ENCODE measurements at regions not wholly inside any gene's neighbourhood (a gene's known extent, or its start where the extent isn't known, plus 50 kb on each side); places are given as distances from the start of the nearest gene placed in this dataset.

DNA sequence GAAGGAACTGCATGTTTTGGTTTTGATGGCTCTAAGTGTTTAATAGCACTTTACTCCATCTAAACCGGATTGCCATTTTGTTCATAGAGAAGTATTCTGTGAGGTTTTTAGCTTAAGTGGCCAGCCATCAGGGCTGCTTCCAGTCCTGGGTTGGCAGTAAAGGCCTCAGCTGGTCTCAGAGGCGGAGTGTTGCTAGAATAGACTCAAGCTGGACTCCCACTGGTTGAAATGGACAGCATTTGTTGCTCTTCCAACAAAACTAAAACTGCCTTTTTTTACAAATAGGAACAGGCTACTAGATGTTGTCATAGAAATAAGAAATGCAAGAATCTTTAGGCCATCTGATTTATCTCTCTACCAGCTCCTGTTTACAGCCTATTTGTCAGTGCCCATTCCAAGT, 126.4 kb downstream of the MAIP1 start:
- Histone ChIP-seq H3K79me2 (ENCODE audit: control insufficient read depth, low read length) (no peaks in the 10 kb centered on the region), H3K4me2 (ENCODE audit: low read length) (no peak overlapping the region), H3K4me1 (ENCODE audit: control insufficient read depth, low read length) (no peaks in the 10 kb centered on the region), H4K20me1 (ENCODE audit: control insufficient read depth, insufficient read depth, low read depth, low read length) (no peaks in the 10 kb centered on the region), H3K27me3 (ENCODE audit: control insufficient read depth, low read length) (no peaks in the 10 kb centered on the region), H3K9me2 (replicated peaks; ENCODE audit: control insufficient read depth, low read length) (no peaks in the 10 kb centered on the region), H3K9me3 (ENCODE audit: control insufficient read depth, insufficient read depth, low read length) (no peaks in the 10 kb centered on the region), H3K27ac (ENCODE audit: low read depth, low read length) (no peak overlapping the region), H3K4me3 (ENCODE audit: low read length) (no peak overlapping the region), H3F3A (ENCODE audit: control insufficient read depth, insufficient read depth) (no peaks in the 10 kb centered on the region), H3K36me3 (ENCODE audit: control insufficient read depth, low read length) (no peaks in the 10 kb centered on the region)
- TF ChIP-seq, protein P1, sequence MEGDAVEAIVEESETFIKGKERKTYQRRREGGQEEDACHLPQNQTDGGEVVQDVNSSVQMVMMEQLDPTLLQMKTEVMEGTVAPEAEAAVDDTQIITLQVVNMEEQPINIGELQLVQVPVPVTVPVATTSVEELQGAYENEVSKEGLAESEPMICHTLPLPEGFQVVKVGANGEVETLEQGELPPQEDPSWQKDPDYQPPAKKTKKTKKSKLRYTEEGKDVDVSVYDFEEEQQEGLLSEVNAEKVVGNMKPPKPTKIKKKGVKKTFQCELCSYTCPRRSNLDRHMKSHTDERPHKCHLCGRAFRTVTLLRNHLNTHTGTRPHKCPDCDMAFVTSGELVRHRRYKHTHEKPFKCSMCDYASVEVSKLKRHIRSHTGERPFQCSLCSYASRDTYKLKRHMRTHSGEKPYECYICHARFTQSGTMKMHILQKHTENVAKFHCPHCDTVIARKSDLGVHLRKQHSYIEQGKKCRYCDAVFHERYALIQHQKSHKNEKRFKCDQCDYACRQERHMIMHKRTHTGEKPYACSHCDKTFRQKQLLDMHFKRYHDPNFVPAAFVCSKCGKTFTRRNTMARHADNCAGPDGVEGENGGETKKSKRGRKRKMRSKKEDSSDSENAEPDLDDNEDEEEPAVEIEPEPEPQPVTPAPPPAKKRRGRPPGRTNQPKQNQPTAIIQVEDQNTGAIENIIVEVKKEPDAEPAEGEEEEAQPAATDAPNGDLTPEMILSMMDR (IDR thresholded peaks at IDR 0.05; ENCODE audit: low read depth, low read length, poor library complexity, severe bottlenecking) = no peak
- no peak for TF ChIP-seq EZH2phosphoT487 (IDR thresholded peaks at IDR 0.05; ENCODE audit: borderline replicate concordance, low read length)

DNA sequence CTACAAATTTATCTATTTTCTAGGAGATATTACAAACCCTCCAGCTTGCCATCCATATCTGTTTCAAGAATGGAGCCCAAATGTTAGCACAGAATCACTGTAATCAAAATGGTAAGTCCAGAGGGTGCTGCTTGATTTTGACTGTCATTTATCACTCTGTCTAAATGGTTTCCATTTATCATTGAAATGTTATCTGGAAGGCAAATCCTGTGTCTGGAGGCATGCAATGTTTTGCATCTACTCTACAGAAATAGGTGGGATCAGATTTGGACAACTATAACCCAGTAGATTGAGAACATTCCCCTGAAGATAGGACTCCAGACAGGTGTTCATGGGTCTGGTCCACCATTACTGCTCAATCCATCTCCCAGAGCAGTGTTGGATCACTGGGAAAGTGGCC, 128.7 kb downstream of the MAIP1 start:
- Histone ChIP-seq H3K4me3 (ENCODE audit: low read length) (no peak overlapping the region), H3K27me3 (ENCODE audit: control insufficient read depth, low read length) (no peaks in the 10 kb centered on the region), H3K9me2 (replicated peaks; ENCODE audit: control insufficient read depth, low read length) (no peaks in the 10 kb centered on the region), H3K4me1 (ENCODE audit: control insufficient read depth, low read length) (no peaks in the 10 kb centered on the region), H3K4me2 (ENCODE audit: low read length) (no peak overlapping the region), H3K36me3 (ENCODE audit: control insufficient read depth, low read length) (no peaks in the 10 kb centered on the region), H3K9me3 (ENCODE audit: control insufficient read depth, insufficient read depth, low read length) (no peaks in the 10 kb centered on the region), H4K20me1 (ENCODE audit: control insufficient read depth, insufficient read depth, low read depth, low read length) (no peaks in the 10 kb centered on the region), H3F3A (ENCODE audit: control insufficient read depth, insufficient read depth) (no peaks in the 10 kb centered on the region), H3K27ac (ENCODE audit: low read depth, low read length) (no peak overlapping the region), H3K79me2 (ENCODE audit: control insufficient read depth, low read length) (no peaks in the 10 kb centered on the region)
- TF ChIP-seq, protein P1 (IDR thresholded peaks at IDR 0.05; ENCODE audit: low read depth, low read length, poor library complexity, severe bottlenecking) = no peak
- TF ChIP-seq EZH2phosphoT487 (IDR thresholded peaks at IDR 0.05; ENCODE audit: borderline replicate concordance, low read length) = no peak

DNA sequence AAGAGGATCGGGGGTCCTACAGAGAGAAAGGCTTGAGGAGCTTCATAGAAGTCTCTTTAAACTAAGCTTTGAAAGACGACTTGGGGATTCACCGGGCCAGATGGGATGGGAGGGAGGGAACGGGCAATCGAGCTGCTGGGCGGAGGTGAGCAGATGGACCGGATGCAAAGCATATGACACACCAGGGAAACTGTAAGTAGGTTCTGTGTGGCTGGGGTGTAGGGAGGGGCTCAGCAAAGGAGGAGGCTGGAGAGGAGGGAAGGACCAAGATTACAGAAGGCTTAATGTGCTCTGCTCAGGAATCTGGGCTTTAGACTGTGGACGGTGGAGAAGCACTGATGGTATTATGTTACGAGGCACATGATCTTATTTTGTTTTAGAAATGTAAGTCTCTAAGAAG, 131.5 kb downstream of the MAIP1 start:
- H3K79me2 ChIP-seq (ENCODE audit: control insufficient read depth, low read length) = no peaks in the 10 kb centered on the region
- TF ChIP-seq, protein P1 (IDR thresholded peaks at IDR 0.05; ENCODE audit: low read depth, low read length, poor library complexity, severe bottlenecking) = no peak
- no peak for TF ChIP-seq EZH2phosphoT487 (IDR thresholded peaks at IDR 0.05; ENCODE audit: borderline replicate concordance, low read length)
- H3F3A ChIP-seq (ENCODE audit: control insufficient read depth, insufficient read depth) = no peaks in the 10 kb centered on the region
- H3K9me2 ChIP-seq (replicated peaks; ENCODE audit: control insufficient read depth, low read length) = no peaks in the 10 kb centered on the region
- no peak overlapping the region for H3K4me2 ChIP-seq (ENCODE audit: low read length)
- no peaks in the 10 kb centered on the region for H3K4me1 ChIP-seq (ENCODE audit: control insufficient read depth, low read length)
- H4K20me1 ChIP-seq (ENCODE audit: control insufficient read depth, insufficient read depth, low read depth, low read length) = no peaks in the 10 kb centered on the region
- H3K27ac ChIP-seq (ENCODE audit: low read depth, low read length) = no peak overlapping the region
- H3K27me3 ChIP-seq (ENCODE audit: control insufficient read depth, low read length) = no peaks in the 10 kb centered on the region
- no peaks in the 10 kb centered on the region for H3K36me3 ChIP-seq (ENCODE audit: control insufficient read depth, low read length)
- no peak overlapping the region for H3K4me3 ChIP-seq (ENCODE audit: low read length)
- no peaks in the 10 kb centered on the region for H3K9me3 ChIP-seq (ENCODE audit: control insufficient read depth, insufficient read depth, low read length)

DNA sequence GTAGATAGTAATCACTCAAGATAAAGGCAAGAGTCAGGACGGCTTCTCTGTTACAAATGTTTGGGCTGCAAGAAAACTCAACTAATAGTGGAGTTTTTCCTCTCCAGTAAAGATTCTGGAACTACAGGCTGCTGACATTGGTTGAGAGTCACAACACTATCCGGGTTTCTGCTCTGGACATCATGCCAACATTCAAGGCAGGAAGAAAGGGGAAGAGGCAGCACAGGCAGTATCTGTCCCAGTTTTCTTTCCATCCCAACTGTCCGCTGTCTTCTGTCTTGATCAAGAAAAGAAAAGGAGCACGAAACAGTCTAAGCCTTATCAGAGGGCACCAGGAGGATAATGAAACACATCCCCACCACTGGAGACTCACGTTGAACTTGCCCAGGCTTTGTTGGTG, 132.1 kb downstream of the MAIP1 start:
- H3K4me1 ChIP-seq (ENCODE audit: control insufficient read depth, low read length) = no peaks in the 10 kb centered on the region
- no peak for TF ChIP-seq EZH2phosphoT487 (IDR thresholded peaks at IDR 0.05; ENCODE audit: borderline replicate concordance, low read length)
- TF ChIP-seq, protein P1 (IDR thresholded peaks at IDR 0.05; ENCODE audit: low read depth, low read length, poor library complexity, severe bottlenecking) = no peak
- H4K20me1 ChIP-seq (ENCODE audit: control insufficient read depth, insufficient read depth, low read depth, low read length) = no peaks in the 10 kb centered on the region
- no peak overlapping the region for H3K27ac ChIP-seq (ENCODE audit: low read depth, low read length)
- no peaks in the 10 kb centered on the region for H3K9me2 ChIP-seq (replicated peaks; ENCODE audit: control insufficient read depth, low read length)
- no peak overlapping the region for H3K4me3 ChIP-seq (ENCODE audit: low read length)
- no peaks in the 10 kb centered on the region for H3K36me3 ChIP-seq (ENCODE audit: control insufficient read depth, low read length)
- no peak overlapping the region for H3K4me2 ChIP-seq (ENCODE audit: low read length)
- no peaks in the 10 kb centered on the region for H3K79me2 ChIP-seq (ENCODE audit: control insufficient read depth, low read length)
- H3K9me3 ChIP-seq (ENCODE audit: control insufficient read depth, insufficient read depth, low read length) = no peaks in the 10 kb centered on the region
- H3F3A ChIP-seq (ENCODE audit: control insufficient read depth, insufficient read depth) = no peaks in the 10 kb centered on the region
- H3K27me3 ChIP-seq (ENCODE audit: control insufficient read depth, low read length) = no peaks in the 10 kb centered on the region

Measured in DOHH2 (cell line).